NCI-H1436 (cell line): ENCODE measurements at regions not wholly inside any gene's neighbourhood (a gene's known extent, or its start where the extent isn't known, plus 50 kb on each side); places are given as distances from the start of the nearest gene placed in this dataset.
"Not testable (repeated sequence)": the region's sequence is repeated elsewhere in the genome, so short reads cannot be mapped to it uniquely, and the experiment has no call there.

Experiments
- DNase-seq: peaks from one replicate; lab custom pipeline; 2025; lab: John Stamatoyannopoulos, UW

DNA sequence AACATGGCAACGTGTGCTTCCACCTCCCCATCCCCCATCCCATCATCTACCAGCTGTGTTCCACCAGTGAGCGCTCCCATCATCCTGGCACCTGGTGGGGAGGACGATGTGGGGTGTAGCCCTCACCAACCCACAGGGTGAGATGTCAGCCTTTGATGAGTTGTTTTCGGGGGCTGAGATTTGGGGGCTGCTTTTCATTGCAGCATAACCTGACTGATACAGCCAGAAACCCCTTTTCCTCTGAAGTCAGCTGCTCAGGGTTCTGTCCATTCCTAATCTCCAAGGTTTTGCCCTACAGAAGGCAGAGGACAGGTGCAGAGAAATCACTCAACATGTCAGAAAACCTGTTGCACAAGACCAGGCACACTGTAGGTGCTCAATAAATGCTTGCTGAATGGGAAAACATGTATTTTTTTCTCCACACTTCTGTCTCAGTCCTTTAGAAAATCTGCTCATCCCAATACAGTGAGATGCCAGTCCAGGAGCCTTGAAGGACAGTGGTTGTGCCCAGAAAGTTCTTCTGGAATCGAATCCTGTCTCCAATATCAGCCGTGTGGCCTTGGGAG is 239.8 kb downstream of the RBM19 start:
- no peak for DNase-seq

DNA sequence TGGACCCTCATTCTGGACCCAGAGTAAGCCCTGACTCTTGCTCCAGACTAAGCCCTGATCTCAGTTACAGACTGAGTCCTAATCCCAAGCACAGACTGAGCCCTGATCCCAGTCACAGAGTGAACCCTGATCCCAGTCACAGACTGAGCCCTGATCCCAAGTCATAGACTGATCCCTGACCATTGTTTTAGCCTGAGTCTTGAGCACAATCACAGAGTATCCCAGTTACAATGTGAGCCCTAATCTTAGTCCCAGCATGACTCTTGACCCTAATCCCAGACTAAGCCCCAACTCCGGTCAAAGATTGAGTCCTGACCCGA is 240.6 kb downstream of the RBM19 start:
- no peak for DNase-seq

DNA sequence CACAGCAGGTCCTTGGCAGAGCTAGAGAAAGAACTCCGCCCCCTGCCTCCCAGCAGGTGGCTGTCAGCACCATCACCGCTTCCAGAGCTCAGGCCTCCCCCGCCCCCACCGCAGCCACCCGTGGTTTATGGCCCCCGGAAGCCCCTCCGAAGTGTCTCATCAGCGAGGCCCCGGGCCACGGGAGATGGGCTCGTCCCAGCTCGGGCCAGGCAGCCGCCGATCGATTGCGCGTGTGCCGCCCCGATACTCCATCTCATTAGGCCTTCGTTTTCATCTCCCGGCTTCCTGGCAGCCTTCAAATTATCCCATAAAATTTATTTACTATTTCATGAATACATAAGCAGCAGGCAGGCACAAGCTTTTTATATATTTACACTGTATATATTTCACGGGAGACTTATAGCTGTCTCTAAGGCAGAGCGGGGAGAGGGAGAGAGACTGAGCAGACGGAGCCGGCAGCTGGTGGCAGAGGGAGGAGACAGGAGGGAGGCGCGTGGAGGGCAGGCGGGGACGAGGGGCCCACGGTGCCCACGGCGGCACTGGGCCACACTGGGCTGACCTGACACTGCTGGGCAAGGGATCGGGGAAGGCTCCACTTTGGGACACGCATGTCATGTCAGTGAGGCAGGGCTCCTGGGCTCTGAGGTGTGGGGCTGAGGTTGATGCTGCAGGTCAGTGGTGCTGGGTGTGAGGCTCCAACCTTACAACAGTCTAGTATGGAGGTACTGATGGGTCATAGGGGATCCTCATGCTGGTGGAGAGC is 241.2 kb downstream of the RBM19 start:
- DNase-seq: no peak

DNA sequence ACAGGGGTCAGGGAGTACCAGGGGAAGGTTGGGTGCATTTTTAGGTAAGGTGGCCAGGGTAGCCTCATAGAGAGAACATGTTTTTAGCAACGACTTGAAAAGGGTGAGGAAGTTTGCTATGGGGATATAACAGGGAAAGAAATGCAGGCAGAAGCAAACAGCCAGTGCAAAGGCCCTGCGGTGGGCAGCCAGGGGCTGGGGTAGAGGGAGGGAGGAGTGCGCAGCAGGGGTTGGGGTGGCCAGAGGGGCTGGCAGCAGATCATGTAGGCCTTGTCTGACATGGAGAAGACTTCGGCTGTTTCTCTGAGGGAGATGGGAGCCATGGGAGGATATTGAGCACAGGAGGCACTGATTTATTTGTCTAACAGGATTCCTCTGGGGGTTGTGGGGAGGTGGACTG is 242.5 kb downstream of the RBM19 start:
- no peak for DNase-seq

DNA sequence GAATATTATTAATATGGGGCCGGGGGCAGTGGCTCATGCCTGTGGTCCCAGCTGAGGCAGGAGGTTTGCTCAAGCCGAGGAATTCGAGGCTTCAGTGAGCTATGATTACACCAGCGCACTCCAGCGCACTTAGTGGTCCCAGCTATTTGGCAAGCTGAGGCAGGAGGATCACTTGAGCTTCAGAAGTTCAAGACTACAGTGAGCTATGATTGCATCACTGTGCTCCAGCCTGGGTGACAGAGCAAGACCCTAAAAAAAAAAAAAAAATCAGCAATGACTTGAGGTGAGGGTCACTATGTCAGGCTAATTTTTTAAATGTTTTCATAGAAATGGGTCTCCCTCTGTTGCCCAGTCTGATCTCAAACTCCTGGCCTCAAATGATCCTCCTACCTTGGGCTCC is 243.4 kb downstream of the RBM19 start:
- no peak for DNase-seq

DNA sequence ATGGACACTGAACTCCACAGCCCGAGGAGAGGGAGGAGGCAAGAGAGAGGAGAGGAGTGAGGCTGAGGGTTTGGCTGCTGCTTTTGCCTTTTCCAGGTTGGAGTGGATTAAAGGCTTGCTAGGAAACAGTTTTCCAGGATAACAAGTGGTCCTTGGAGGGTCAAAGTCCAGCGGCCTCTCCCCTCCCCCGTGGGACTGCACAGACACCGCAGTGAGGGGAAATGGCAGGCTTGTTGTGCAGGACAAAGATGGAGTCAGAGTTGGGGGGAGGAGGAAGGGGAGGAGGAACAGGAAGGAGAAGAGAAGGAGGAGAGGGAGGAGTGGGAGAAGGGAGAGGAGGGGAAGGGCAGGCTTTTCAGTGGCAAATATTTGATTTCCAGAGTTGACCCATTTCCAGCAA is 245.5 kb downstream of the RBM19 start:
- DNase-seq: no peak

DNA sequence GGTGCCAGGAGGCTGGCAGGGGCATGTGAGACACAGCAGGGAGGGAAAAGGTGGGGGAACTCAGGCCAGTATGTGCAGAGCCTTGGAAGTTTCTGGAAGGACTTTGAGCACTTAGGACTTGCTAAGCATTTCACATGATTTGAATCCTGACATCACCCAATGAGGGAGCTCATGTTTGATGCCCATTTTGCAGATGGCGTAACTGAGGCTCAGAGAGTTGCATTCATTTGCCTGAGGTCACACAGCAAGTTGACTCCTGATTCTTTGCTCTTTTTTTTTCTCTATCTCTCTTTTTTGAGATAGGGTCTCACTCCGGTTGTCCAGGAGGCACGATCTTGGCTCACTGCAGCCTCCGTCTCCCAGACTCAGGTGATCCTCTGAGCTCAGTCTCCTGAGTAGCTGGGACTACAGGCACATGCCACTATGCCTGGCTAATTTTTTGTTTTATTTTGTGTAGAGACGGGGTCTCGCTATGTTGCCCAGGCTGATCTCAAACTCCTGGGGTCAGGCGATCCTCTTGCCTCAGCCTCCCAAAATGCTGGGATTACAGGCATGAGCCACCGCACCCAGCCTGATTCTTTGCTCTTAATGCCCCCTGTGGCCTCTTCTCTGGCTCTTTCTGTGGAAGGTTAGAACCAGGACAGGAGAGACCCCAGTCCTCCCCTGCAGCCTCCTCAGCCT is 246.1 kb downstream of the RBM19 start:
- DNase-seq: no peak

DNA sequence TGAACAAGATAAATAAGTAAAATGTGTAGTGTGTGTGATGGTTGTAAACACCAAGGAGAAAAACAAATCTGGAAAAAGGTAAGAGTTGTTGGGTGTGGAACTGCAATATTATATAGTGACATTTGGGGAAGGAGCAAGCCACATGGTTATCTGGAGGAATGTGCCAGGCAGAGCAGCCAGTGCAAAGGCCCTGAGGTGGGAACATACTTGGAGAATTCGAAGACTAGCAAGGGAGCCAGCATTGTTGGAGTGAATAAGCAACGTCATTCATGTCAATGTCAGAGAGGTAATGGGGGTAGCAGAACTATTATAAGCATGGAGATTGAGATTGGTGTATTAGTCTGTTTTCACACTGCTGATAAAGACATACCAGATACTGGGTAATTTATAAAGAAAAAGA is 241.5 kb upstream of the LHX5 start:
- DNase-seq: no peak

DNA sequence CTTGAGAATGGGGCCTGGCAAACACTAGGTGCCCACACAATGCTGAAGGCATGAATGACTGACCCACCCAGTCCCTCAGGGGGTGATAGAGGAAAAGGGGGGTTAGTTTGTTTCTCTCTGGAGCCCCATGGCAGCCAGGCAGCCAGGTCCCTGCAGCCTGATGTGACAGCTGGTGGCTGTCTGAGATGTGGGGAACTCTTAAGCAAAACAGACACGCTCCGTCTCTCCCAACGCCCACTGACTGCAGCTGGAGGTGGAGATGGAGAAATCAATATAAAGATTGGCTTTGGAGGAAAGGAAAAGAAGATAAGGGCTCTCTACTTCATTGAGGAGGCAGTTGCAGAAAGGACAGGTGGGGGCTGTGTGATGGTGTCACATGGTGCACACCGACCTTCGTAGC is 240.8 kb upstream of the LHX5 start:
- no peak for DNase-seq

DNA sequence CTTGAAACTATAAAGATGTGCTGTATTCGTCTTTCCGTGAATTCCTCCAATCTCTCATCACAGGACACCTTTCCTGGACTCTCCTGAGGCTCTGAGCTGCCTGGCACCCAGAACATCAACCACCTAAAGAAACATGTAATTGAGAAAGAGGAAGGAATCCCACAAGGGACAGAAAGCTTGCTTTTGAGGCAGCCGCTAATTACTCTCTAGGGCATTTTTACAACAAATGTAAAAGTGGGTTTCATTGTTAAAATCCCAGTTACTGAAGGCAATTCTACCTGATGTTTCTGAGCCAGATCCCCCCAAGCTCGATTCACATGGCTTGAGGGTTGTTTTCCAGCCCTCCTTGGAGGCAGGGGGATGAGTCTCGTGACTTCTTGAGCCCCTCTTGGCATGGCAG is 238.5 kb upstream of the LHX5 start:
- DNase-seq: no peak

DNA sequence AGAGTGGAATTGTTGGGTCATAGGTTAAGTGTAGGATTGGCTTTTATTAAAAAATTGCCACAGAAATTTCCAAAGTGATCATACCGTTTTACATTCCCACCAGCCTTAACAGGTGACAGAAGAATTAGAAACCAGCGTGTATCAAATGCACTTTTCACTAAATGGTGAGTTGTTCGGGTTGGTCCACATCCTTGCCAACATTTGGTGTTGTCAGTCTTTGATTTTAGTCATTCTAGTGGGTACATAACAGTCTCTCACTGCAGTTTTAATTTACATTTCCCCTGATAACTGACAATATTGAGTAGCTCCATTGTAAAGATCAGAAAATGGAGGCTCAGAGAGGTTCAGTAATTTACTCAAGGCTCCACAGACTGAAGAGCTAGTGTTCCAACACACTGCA is 237.8 kb upstream of the LHX5 start:
- DNase-seq: no peak

DNA sequence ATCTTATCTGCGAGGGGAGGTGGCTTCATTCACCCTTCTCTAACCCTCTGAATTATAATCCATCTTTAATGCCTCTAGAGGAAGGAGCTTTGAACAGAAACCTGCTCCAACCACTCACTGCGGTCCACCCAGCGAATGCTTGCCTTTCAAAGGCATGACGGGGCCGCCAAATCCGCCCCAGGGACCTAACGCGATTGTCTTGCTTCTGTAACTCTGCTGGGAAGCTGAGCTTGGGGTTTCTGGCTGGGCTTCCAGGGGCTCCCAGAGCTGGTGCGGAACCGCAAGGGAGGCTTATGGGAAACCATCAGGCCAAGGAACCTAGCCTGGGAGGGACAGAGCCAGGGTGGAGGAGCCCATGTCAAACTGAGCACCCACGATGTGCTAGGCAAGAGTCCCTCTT is 231.2 kb upstream of the LHX5 start:
- no peak for DNase-seq

DNA sequence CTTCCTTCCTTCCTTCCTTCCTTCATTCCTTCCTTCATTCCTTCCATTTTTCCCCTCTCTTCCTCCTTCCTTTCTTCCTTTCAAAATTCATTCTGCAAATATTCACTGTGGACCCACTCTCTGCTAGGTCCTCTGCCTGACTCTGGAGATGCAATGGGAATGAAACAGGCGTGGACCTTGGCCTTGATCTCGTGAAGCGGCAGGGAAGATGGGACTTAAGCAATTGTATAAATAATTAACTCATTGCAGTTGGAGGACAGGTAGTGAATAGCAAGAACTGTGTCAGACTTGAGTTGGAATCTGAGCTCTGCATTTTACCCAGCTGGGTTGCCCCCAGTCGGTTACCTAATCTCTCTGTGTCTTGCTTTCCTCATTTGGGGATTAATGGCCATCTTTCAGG is 230.6 kb upstream of the LHX5 start:
- DNase-seq: no peak

DNA sequence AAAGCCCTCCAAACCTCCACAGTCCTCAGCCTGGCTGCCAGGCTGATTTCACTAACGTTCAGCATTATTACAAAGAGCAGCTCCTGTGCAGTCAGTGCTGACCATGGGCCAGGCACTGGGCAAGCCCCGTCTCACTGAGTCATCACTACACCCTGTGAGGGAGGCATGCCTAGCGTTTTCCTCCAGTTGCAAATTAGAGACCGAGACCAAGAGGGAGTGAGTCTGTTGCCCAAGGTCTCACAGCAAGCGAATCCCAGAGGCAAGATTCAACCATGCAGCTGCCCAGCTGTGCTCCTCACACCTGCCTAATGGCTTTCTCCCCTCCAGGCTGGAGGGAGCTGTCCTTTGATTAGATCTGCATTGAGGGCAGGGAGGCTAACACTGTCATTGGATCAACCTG is 229.3 kb upstream of the LHX5 start:
- DNase-seq: no peak

DNA sequence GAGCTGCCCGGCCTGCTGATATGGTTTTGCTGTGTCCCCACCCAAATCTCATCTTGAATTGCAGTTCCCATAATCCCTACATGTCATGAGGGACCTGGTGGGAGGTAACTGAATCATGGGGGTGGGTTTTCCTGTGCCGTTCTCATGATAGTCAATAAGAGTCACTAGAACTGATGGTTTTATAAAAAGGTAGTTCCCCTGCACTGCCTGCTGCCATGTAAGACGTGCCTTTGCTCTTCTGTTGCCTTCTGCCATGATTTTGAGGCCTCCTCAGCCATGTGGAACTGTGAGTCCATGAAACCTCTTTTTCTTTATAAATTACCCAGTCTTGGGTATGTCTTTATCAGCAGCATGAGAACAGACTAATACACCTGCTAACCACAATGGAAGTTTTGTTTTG is 228.3 kb upstream of the LHX5 start:
- DNase-seq: not testable (repeated sequence)

DNA sequence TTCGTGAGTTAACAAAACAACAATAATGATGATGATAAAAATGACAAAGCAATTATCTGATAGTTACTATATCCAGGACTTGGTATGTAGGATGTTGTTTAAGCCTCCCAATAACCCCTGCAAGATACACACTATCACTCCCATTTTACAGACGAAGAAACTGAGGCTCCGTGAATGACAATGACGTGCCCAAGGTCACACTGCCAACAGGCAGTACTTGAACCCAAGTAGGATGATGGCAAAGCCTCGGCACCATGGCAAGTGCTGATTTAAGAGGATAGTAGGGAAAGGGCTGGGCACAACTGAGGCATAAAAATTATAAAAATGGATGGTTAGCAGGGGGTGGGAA is 226.8 kb upstream of the LHX5 start:
- no peak for DNase-seq

DNA sequence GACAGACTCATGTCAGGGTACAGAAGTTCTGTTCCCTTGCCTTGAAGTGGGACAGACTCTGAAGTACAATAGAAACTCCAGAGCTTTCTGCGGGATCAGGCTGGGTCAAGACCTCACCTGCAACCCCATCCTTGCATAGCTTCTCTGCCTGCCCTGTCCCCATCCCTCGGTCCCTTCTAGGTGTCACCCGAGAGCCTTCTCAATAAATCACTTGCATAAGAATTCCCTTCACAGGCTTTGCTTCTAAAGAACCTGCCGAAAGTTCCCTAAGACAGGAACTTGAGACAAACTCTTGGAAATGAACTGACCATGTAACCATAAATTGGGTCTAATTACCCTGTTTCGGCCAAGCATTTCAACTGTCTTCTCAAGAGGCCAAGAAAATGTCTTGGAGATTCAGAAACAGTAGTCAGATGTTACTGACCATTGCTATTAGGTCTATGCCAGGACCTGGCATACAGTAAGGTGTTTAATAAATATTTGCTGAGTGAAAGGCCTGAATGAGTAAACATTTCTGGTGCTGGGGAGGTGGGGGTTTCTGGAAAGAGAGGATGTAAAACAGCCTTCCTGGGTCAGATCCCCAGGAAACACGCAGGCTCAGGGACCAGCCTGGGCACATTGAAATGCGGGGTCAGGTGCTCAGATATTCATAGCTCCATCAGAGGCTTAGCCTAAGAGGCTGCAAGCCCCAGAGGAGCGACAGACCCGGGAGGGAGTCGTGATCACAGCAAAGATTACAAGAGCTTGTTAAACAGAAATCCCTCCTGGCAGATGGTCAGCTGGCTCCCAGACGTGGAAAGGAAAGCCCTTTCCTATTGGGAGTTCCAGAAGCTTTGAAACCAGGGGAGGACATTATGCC is 226.2 kb upstream of the LHX5 start:
- DNase-seq: no peak

DNA sequence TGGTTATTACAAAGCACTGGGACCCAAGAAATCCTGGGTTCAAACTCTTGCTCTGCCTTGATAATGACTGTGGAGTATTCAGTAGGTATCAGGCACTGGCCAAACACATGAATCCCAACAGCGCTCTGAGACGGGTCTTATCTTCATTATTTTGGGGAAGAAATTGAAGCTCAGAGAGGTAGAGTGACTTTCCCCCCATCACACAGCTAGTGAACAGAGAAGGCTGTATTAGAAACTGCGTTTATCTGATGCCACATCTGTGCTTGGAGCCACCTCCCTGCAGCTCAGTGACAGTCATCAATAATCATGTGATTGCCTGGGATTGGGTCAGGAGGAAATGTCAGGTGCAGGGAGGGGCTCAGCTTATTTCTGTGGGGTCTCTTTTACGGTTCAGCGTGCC is 225.4 kb upstream of the LHX5 start:
- DNase-seq: no peak

DNA sequence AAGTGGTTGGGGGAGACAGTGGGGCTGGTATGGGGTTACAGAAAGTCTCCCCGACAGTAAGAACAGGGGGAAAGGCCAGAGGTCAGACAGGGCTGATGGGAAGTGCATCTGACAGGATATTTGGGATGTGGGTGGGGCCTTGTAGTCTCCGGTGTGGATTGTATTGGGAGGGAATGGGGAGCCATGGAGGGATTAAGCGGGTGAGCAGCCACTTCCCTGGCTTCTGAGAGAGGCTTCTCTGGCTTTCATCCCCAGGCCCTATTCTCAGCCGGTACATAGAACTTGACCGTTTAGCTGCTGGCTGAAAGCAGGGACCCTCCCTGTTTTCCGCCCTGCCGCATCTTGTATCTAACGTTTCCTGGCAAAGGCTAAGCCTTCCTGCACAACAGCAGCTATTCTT is 222.0 kb upstream of the LHX5 start:
- no peak for DNase-seq

DNA sequence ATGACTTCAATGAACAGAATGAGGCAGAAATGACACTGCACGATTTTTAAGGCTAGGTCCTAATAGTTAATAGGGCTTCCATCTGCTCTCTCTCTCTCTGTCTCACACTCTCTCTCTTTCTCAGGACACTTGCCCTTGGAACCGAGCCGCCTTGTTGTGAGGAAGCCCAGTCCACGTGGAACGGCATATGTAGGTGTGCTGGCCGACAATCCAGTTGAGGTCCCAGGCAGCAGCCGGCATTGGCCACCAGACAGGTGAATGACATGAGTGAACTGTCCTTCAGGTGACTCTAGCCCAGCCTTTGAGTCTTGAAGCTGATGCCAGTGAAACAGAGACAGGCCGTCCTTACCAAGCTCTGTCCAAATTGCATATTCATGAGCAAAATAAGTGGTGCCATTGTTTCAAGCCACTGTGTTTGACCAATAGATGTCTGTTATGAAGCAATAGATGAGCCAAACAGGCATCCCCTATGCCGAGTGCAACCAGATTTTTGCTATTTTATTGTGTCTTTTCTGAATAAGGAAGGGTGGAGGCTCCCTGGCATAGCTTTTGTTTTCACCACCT is 217.5 kb upstream of the LHX5 start:
- DNase-seq: no peak

DNA sequence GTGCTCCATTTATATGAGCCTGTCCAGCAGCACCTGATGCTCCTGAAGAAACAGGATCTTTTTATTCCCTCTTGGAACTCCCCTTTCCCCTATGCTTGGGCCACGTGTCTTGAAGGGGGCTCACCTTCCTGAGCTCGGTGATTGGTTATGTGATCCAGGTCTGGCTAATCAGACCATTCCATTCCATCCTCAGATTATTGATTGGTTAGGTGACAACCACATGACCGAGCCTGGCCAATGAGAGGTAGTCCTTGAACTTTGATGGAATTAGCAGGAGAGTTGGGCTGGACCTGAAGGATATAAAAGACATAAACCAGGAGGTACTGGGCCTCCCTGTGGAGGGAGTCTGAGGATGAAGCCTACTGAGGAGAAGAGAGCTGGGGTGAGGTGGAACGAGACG is 216.6 kb upstream of the LHX5 start:
- DNase-seq: no peak

DNA sequence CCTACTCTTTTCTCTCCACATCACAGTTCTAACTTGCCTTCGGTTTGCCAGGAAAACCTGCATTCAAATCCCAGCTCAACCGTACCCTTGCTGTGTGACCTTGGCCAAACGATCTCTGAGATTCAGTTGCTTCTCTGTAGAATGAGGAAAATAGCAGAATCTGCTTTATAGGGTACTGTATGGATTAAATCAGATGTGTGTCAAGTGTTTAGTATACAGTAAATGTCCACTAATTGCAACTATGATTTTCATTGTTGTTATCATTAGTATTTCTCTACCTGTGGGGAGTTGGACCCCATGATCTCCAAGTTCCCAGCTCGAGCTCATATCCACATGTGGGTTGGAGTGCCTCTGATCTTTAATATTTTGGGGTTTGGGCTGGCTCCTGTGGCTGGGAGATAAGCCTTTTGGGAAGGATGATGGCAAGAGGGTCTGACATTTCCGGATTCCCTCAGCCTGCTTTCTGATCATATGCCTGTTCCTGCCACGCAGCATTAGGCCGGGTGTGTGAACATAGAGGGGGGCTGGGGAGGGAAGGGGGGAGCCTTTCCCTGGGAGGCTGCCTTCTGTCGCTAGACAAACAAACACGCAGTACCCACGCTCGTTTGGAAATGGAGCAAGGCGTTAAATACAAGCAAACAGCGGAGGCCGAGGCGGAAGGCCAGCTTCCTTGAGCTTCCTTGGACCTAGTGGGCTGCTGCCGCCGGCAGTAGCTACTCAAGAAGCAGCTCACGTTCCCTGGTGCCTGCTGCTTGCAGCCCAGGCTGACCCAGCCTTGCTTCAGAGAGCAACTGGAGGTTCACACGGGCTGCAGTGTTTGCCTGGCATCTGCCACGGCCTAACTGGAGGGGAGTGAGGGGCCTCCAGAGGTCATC is 213.5 kb upstream of the LHX5 start:
- DNase-seq: no peak
